ENCODE measurements at regions not wholly inside any gene's neighbourhood (a gene's known extent, or its start where the extent isn't known, plus 50 kb on each side); places are given as distances from the start of the nearest gene placed in this dataset.

DNA sequence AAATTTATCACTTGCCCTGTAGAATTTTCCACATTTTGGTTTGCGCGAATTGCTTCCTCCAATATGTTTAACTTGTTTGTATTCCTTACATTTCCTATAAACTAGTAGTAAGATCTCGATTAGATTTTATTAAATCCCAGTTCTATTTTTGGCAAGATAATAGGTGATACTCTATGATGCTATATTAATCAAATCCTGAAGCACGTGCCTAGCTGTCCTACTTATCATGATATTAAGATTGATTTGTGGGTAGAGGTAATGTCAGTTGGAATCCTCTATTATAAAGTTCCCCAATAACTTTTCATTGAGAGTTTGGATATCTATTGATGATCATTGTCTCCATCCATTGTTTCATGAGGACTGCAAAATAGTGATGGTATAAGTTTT is 82.8 kb upstream of the RIPOR2 start:
- no peak overlapping the region for H3K27ac ChIP-seq
- TF ChIP-seq ZFX (IDR thresholded peaks at IDR 0.05): no peak
- TF ChIP-seq, protein P1, sequence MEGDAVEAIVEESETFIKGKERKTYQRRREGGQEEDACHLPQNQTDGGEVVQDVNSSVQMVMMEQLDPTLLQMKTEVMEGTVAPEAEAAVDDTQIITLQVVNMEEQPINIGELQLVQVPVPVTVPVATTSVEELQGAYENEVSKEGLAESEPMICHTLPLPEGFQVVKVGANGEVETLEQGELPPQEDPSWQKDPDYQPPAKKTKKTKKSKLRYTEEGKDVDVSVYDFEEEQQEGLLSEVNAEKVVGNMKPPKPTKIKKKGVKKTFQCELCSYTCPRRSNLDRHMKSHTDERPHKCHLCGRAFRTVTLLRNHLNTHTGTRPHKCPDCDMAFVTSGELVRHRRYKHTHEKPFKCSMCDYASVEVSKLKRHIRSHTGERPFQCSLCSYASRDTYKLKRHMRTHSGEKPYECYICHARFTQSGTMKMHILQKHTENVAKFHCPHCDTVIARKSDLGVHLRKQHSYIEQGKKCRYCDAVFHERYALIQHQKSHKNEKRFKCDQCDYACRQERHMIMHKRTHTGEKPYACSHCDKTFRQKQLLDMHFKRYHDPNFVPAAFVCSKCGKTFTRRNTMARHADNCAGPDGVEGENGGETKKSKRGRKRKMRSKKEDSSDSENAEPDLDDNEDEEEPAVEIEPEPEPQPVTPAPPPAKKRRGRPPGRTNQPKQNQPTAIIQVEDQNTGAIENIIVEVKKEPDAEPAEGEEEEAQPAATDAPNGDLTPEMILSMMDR (conservative IDR thresholded peaks at IDR 0.05): no peak

DNA sequence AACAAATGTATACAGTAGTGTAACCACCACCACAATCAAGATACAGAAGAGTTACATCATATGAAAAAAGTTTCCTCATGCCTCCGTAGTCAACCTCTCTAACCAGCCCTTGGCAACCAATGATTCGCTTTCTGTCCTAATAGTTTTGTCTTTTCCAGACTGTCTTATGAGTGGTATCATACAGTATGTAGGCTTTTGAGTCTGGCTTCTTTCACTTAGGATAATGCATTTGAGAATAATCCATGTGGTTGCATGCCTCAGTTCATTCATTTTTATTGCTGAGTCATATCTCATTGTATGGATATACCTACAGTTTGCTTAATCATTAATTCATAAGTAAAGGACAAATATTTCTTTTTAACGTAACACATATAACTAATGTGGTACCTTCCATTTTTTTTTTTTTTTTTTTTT is 86.4 kb upstream of the RIPOR2 start:
- no peak for TF ChIP-seq ZFX (IDR thresholded peaks at IDR 0.05)
- TF ChIP-seq, protein P1 (conservative IDR thresholded peaks at IDR 0.05): no peak
- no peak overlapping the region for H3K27ac ChIP-seq

DNA sequence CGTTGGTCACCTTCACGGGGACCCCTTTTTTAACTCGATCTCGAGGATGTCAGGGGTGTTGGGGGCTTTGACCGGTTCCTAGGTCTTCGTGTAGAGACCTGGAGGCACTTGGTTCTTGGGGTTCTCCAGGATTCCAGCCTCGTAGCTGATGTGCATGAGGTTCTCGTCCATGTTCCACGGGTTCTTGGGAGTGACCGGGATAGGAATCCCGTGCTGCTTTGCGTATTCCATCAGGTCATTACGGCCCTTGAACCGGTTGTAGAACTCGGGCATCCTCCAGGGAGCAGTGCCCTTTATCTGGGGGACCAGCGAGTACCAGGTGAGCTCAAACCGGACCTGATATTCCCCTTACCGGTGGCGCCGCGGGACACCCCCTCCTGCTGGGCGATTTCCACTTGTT is 88.0 kb upstream of the RIPOR2 start:
- no peak overlapping the region for H3K27ac ChIP-seq
- TF ChIP-seq, protein P1 (conservative IDR thresholded peaks at IDR 0.05): no peak
- TF ChIP-seq ZFX (IDR thresholded peaks at IDR 0.05): no peak

GRCh38 chr6:25024821-25025220 is 89.1 kb upstream of the RIPOR2 start:
- no peak overlapping the region for H3K27ac ChIP-seq
- TF ChIP-seq, protein P1 (conservative IDR thresholded peaks at IDR 0.05): no peak
- TF ChIP-seq ZFX (IDR thresholded peaks at IDR 0.05): no peak

DNA sequence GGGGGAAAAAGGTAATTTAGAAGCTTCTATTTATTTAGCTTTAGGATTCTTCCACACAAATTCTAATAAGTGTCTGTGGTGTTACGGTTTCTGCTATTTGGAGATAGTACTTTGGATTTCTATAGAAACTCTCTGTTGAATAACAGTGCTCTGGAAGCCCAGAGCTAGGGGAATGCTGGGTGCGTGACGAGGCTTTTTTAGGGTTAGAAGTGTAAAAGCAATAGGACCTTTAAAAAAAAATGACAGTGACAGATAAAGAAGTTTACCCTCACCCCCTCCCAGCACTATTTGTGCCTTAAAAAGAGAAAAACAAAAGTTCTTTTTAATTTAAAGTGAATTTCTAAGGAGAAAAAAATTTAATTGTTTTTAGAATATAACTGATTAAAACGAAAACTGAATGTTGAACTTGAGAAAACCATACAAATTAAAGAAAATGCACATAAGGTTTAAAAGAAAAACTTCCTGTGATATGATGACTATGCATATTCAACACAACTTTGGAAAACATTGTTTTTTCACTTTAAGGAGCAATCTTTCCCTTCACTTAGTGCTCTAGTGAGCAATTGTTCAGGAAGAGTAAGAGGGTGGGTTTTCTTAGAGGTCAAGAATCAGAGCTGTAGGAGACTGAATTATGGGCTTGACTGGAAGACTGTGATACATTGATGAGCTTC is 89.6 kb upstream of the RIPOR2 start:
- H3K27ac ChIP-seq: no peak overlapping the region
- TF ChIP-seq, protein P1 (conservative IDR thresholded peaks at IDR 0.05): no peak
- no peak for TF ChIP-seq ZFX (IDR thresholded peaks at IDR 0.05)

- no peak overlapping the region for H3K27ac ChIP-seq
- TF ChIP-seq ZFX (IDR thresholded peaks at IDR 0.05): no peak
- TF ChIP-seq, protein P1 (conservative IDR thresholded peaks at IDR 0.05): no peak
Measured at GRCh38 chr6:25025919-25026301, 90.2 kb upstream of the RIPOR2 start.

GRCh38 chr6:25026723-25027122 is 91.0 kb upstream of the RIPOR2 start:
- TF ChIP-seq, protein P1 (conservative IDR thresholded peaks at IDR 0.05): peak; percentile 29
- no peak for TF ChIP-seq ZFX (IDR thresholded peaks at IDR 0.05)

More at GRCh38 chr6:25026723-25027122, 91.0 kb upstream of the RIPOR2 start:
- no peak overlapping the region for H3K27ac ChIP-seq

Measured in C4-2B (cell line).